PC-3 (cell line): ENCODE measurements at regions not wholly inside any gene's neighbourhood (a gene's known extent, or its start where the extent isn't known, plus 50 kb on each side); places are given as distances from the start of the nearest gene placed in this dataset.

Experiments
- ATAC-seq: fragments of 200-7000 bp; cut with Tn5 transposase; 2 replicates; pipeline ENCODE4 v1.9.1; 2020; ENCODE audit warnings: mild to moderate bottlenecking, moderate library complexity
- BruUV-seq: library from RNA; stranded (reverse); fragments of 400-500 nt; replicated peaks from 2 replicates; lab custom pipeline; 2021; lab: Mats Ljungman, UMichigan
- CTCF ChIA-PET: fragments of 300-600 bp; sonication (Branson Sonifier 250); formaldehyde crosslinking; loops from one replicate; lab custom pipeline; 2022; ENCODE audit warnings: antibody characterized with exemption; lab: Charles Lee
- POLR2A ChIA-PET: fragments of 300-600 bp; sonication (Branson Sonifier 250); formaldehyde crosslinking; loops from one replicate; lab custom pipeline; 2022; ENCODE audit warnings: antibody characterized with exemption; ENCODE audit not compliant: unreplicated experiment; lab: Charles Lee
- DNase-seq: peaks from one replicate; pipeline ENCODE4 v3.0.0-alpha.2; 2015
- H2AFZ ChIP-seq: fragments of 300-600 bp; sonication (generic); 2 replicates; pipeline ENCODE4 v1.6.0; 2016; ENCODE audit warnings: antibody characterized with exemption, low read length
- H3F3A ChIP-seq: fragments of 300-600 bp; sonication (generic); one replicate; pipeline ENCODE4 v1.6.0; 2017; ENCODE audit warnings: antibody characterized with exemption, low read length, control low read depth, mild to moderate bottlenecking; ENCODE audit not compliant: unreplicated experiment
- H3K27ac ChIP-seq: fragments of 300-600 bp; sonication (generic); 2 replicates; pipeline ENCODE4 v1.5.1; 2016; ENCODE audit warnings: mild to moderate bottlenecking, low read length
- H3K27me3 ChIP-seq: fragments of 300-600 bp; sonication (generic); 2 replicates; pipeline ENCODE4 v1.6.1; 2016; ENCODE audit warnings: low read length, mixed read lengths
- H3K36me3 ChIP-seq: fragments of 300-600 bp; sonication (generic); 2 replicates; pipeline ENCODE4 v1.6.1; 2016; ENCODE audit warnings: low read depth, mixed run types, low read length, mixed read lengths
- H3K4me1 ChIP-seq: fragments of 300-600 bp; sonication (generic); 2 replicates; pipeline ENCODE4 v1.5.1; 2016; ENCODE audit warnings: low read length; ENCODE audit not compliant: insufficient read depth
- H3K4me2 ChIP-seq: fragments of 300-600 bp; sonication (generic); 2 replicates; pipeline ENCODE4 v1.6.0; 2016; ENCODE audit warnings: low read length
- H3K4me3 ChIP-seq: fragments of 300-600 bp; sonication (generic); 2 replicates; pipeline ENCODE4 v1.5.1; 2016; ENCODE audit warnings: mild to moderate bottlenecking, low read length, mixed read lengths
- H3K79me2 ChIP-seq: fragments of 300-600 bp; sonication (generic); 2 replicates; pipeline ENCODE4 v1.6.1; 2017; ENCODE audit warnings: low read length, mixed read lengths
- H3K9ac ChIP-seq: fragments of 300-600 bp; sonication (generic); 2 replicates; pipeline ENCODE4 v1.6.0; 2016; ENCODE audit warnings: mild to moderate bottlenecking, low read length
- H3K9me2 ChIP-seq: fragments of 300-600 bp; sonication (generic); replicated peaks from 2 replicates; pipeline ENCODE4 v1.6.1; 2016; ENCODE audit warnings: mixed run types, low read length, mixed read lengths
- H3K9me3 ChIP-seq: fragments of 300-600 bp; sonication (generic); 2 replicates; pipeline ENCODE4 v1.6.1; 2016; ENCODE audit warnings: low read length, mixed read lengths
- H4K20me1 ChIP-seq: fragments of 300-600 bp; sonication (generic); 2 replicates; pipeline ENCODE4 v1.6.1; 2016; ENCODE audit warnings: low read length, mixed read lengths
- EZH2 ChIP-seq: fragments of 300-600 bp; sonication (generic); IDR thresholded peaks from one replicate; pipeline ENCODE4 v1.6.1; 2017; ENCODE audit warnings: antibody characterized with exemption, mild to moderate bottlenecking, low read length; ENCODE audit not compliant: unreplicated experiment
- EZH2phosphoT487 ChIP-seq: fragments of 300-600 bp; sonication (generic); IDR thresholded peaks from 2 replicates; pipeline ENCODE4 v1.6.1; 2018; ENCODE audit warnings: mild to moderate bottlenecking, antibody characterized with exemption, low read length, borderline replicate concordance
- intact Hi-C: fragments of 100-400 bp; cut with micrococcal nuclease; formaldehyde crosslinking; loops from 2 replicates; pipeline ENCODE4 v1.9.0; 2023
- TF ChIP-seq, protein P1 (sequence below): fragments of 300-600 bp; sonication (generic); conservative IDR thresholded peaks from 2 replicates; pipeline ENCODE4 v1.5.1; 2017; ENCODE audit warnings: antibody characterized with exemption, low read depth, mild to moderate bottlenecking, low read length

DNA sequence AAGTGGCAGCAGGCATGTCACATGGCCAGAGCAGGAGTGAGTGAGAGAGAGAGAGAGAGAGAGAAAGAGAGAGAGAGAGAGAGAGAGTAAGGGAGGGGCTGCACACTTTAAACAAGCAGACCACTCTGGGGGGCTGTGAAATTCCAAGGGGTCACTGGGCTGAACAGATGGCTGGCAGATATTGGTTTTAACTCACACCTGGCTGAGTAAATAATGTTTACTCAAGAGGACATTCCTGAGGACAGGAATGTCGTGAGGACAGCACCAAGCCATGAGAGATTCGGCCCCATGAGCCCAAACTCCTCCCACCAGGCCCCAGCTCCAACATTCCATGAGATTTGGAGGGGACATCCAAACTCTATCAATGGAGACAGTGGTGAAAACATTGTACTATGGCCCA, 269.7 kb downstream of the CBLN1 start:
- CTCF ChIA-PET: no interaction called here

DNA sequence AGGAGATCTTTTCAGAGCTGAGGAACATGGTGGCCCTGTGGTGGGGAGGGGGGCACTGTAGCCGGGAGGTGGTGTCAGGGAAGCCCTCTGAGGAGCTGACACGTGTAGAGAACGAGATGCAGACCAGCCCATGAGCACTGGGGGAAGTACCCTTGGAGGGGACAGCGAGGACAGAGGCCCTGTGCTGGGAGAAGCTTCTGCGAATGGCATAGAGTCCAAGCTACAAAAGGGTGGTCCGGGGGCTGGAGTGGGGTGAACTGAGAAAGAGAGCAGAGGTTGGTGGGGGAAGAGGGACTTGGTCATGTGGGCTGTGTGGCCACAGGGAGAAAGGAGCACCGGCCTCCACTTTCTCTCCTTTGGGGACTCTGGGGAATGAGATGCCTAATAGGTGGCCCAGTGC, 270.8 kb downstream of the CBLN1 start:
- Histone ChIP-seq H4K20me1 (no peaks in the 10 kb centered on the region), H3K9me2 (no peaks in the 10 kb centered on the region), H3K4me2 (no peak overlapping the region), H3K9ac (no peak overlapping the region), H3K9me3 (no peaks in the 10 kb centered on the region), H2AFZ (no peak overlapping the region), H3K27me3 (no peaks in the 10 kb centered on the region), H3K79me2 (no peaks in the 10 kb centered on the region), H3K4me3 (no peak overlapping the region), H3K36me3 (no peaks in the 10 kb centered on the region), H3K4me1 (no peaks in the 10 kb centered on the region), H3K27ac (no peak overlapping the region), H3F3A (no peaks in the 10 kb centered on the region)
- ATAC-seq: no peak
- TF ChIP-seq, protein P1, sequence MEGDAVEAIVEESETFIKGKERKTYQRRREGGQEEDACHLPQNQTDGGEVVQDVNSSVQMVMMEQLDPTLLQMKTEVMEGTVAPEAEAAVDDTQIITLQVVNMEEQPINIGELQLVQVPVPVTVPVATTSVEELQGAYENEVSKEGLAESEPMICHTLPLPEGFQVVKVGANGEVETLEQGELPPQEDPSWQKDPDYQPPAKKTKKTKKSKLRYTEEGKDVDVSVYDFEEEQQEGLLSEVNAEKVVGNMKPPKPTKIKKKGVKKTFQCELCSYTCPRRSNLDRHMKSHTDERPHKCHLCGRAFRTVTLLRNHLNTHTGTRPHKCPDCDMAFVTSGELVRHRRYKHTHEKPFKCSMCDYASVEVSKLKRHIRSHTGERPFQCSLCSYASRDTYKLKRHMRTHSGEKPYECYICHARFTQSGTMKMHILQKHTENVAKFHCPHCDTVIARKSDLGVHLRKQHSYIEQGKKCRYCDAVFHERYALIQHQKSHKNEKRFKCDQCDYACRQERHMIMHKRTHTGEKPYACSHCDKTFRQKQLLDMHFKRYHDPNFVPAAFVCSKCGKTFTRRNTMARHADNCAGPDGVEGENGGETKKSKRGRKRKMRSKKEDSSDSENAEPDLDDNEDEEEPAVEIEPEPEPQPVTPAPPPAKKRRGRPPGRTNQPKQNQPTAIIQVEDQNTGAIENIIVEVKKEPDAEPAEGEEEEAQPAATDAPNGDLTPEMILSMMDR: no peak
- TF ChIP-seq EZH2phosphoT487 (no peak), EZH2 (no peak)
- intact Hi-C loops: no loop called here
- no peak for DNase-seq
- no TSS peak for BruUV-seq
- CTCF ChIA-PET: no interaction called here
- POLR2A ChIA-PET: no interaction called here

More for the DNA sequence above, 269.7 kb downstream of the CBLN1 start:
- Histone ChIP-seq H3K36me3 (no peaks in the 10 kb centered on the region), H2AFZ (no peak overlapping the region), H3K4me2 (no peak overlapping the region), H3F3A (no peaks in the 10 kb centered on the region), H3K4me3 (no peak overlapping the region), H3K9me2 (no peaks in the 10 kb centered on the region), H3K9me3 (no peaks in the 10 kb centered on the region), H3K9ac (no peak overlapping the region), H3K4me1 (no peaks in the 10 kb centered on the region), H3K79me2 (no peaks in the 10 kb centered on the region), H3K27ac (no peak overlapping the region), H4K20me1 (no peaks in the 10 kb centered on the region), H3K27me3 (no peaks in the 10 kb centered on the region)
- POLR2A ChIA-PET: no interaction called here
- BruUV-seq: no TSS peak
- ATAC-seq (no peak), DNase-seq (no peak)
- intact Hi-C loops: no loop called here
- TF ChIP-seq, protein P1: no peak
- TF ChIP-seq EZH2phosphoT487 (no peak), EZH2 (no peak)

DNA sequence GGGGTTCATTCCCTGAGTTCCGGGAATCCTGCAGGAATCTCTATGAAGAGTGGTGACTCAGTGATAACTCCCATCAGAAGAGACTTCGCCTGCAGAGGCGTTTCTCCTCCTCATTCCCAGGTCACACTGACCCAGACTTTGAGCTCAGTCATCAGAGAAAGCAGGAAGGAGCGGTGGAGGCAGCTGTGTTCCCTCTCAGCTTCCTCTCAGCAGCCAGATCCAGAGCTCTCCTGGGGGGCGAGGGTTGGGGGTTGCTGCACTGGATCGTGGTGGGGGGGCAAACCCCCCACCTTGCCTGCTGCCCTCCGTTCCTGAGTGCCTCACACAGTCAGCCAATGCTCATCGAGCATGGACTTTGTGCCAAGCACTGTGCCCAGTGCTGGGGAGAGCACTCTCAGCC, 271.2 kb downstream of the CBLN1 start:
- intact Hi-C loops: no loop called here
- H2AFZ ChIP-seq: no peak overlapping the region
- no peaks in the 10 kb centered on the region for H3K79me2 ChIP-seq
- TF ChIP-seq, protein P1: no peak
- TF ChIP-seq EZH2 (no peak), EZH2phosphoT487 (no peak)
- no peak for DNase-seq
- H3K9me2 ChIP-seq: no peaks in the 10 kb centered on the region
- H3K4me2 ChIP-seq: no peak overlapping the region
- H3K4me3 ChIP-seq: no peak overlapping the region
- H3F3A ChIP-seq: no peaks in the 10 kb centered on the region
- H4K20me1 ChIP-seq: no peaks in the 10 kb centered on the region
- ChIA-PET CTCF (no interaction called here), POLR2A (no interaction called here)
- no peak overlapping the region for H3K9ac ChIP-seq
- H3K27ac ChIP-seq: no peak overlapping the region
- H3K4me1 ChIP-seq: no peaks in the 10 kb centered on the region
- BruUV-seq: no TSS peak
- H3K27me3 ChIP-seq: no peaks in the 10 kb centered on the region
- no peaks in the 10 kb centered on the region for H3K36me3 ChIP-seq
- no peak for ATAC-seq
- H3K9me3 ChIP-seq: no peaks in the 10 kb centered on the region
